GM18517 (cell line): ENCODE measurements at regions not wholly inside any gene's neighbourhood (a gene's known extent, or its start where the extent isn't known, plus 50 kb on each side); places are given as distances from the start of the nearest gene placed in this dataset.
"Not testable (repeated sequence)": the region's sequence is repeated elsewhere in the genome, so short reads cannot be mapped to it uniquely, and the experiment has no call there.

Source experiments
- ATAC-seq: cut with Tn5 transposase; IDR thresholded peaks from one replicate; pipeline ENCODE4 v1.9.1; 2021; ENCODE audit warnings: mild to moderate bottlenecking, moderate library complexity; ENCODE audit not compliant: unreplicated experiment

DNA sequence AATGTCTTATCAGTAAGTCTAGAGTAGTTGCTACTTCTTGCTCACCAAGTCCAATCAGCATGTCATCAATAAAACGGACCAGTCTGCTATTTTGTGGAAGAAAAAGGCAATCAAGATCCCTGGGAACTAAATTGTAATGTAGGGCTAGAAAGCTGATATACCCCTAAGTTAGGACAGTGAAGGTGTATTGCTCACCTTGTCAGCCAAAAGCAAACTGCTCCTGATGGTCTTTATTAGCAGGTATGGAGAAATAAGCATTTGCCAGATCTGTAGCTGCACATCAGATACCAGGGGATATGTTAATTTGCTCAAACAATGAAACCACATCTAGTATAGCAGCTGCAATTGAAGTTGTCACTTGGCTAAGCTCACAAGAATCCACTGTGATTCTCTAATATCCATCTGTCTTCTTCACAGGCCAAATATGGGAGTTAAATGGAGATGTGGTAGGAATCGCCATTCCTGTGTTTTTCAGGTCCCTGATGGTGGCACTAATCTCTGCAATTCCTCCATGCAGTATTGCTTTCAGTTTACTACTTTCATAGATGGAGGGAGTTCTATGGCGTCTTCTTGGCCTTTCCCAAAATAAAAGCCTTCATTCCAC lies 75.0 kb downstream of the TMEM237 start:
- ATAC-seq: no peak

DNA sequence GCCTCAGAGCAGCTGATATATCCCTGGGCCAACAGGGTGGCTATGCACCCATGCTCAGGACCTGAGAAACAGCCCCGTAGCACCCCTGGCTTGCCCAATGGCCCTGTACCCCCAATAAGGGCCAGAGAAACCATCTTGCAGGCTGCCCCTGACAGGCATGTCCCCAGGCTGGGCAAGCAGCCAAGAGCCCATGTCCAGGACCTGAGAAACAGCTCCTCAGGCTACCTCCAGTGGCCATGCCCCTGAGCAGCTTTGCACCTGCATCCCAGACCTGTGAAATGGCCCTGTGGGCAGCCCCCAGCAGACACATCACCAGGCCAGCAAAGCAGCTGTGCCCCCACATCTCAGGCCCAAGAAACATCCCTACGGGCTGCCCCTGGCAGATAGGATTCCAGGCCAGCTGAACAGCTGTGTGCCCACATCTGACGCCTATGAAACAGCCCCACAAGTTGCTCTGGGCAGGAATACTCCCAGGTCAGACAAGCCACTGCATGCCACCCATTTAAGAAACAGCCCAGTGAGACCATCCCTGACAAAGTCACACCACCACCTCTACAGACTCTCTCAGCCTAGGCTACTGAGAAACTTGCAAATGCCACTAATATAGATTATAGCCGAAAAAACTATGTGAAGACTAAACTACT lies 84.1 kb downstream of the TMEM237 start:
- ATAC-seq: no peak

- no peak for ATAC-seq
Observed at GRCh38 chr2:201558665-201559064, 84.6 kb downstream of the TMEM237 start.

- no peak for ATAC-seq
Observed at GRCh38 chr2:201558232-201558631, 85.1 kb downstream of the TMEM237 start.

DNA sequence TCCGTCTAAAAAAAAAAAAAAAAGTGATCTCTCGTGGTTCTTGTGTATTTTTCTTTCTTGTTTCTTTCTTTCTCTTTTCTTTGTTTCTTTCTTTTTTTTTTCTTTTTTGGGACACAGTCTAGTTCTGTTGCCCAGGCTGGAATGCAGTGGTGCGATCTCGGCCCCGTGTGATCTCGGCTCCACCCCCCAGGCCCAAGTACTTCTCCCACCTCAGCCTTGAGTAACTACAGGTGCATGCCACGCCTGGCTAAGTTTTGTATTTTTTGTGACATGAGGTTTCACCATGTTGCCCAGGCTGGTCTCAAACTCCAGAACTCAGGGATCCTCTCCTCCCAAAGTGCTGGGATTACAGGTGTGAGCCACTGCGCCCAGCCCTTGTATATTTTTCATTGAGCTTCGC lies 91.4 kb downstream of the TMEM237 start:
- ATAC-seq: no peak

GRCh38 chr2:201546576-201546975 lies 95.0 kb downstream of the STRADB start:
- no peak for ATAC-seq

DNA sequence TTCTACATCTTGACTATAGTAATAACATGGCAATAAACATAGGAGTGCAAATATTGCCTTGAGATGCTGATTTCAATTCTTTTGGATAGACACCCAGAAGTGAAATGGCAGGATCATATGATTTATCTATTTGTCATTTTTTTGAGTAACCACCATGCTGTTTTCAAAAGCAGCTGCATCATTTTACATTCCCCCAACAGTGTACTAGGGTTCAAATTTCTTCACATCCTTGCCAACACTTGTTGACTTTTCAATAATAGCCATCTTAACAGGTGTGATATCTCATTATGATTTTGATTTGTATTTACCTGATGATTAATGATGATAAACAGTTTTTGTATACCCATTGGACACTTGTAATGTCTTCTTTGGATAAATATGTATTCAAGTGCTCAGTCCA lies 90.8 kb downstream of the STRADB start:
- ATAC-seq: no peak

- ATAC-seq: not testable (repeated sequence)
Observed at GRCh38 chr2:201539271-201539670, 87.7 kb downstream of the STRADB start.

DNA sequence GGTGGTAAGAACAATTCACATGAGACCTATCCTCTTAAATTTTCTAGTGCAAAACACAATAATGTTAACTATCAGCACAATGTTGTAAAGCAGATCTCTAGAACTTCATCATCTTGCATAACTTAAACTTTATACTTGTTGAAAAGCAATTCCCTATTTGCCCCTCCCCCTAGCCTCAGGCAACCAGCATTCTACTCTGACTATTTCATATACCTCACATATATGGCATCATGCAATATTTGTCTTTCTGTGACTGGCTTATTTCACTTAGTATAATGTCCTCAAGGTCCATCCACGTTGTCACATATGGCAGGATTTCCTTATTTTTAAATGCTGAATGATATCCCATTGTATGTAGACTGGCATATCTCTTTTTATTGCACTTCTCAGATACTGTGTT lies 86.5 kb downstream of the STRADB start:
- ATAC-seq: no peak

GRCh38 chr2:201536754-201537153 lies 85.2 kb downstream of the STRADB start:
- no peak for ATAC-seq

- ATAC-seq: no peak
Observed at GRCh38 chr2:201536046-201536445, 84.5 kb downstream of the STRADB start.

DNA sequence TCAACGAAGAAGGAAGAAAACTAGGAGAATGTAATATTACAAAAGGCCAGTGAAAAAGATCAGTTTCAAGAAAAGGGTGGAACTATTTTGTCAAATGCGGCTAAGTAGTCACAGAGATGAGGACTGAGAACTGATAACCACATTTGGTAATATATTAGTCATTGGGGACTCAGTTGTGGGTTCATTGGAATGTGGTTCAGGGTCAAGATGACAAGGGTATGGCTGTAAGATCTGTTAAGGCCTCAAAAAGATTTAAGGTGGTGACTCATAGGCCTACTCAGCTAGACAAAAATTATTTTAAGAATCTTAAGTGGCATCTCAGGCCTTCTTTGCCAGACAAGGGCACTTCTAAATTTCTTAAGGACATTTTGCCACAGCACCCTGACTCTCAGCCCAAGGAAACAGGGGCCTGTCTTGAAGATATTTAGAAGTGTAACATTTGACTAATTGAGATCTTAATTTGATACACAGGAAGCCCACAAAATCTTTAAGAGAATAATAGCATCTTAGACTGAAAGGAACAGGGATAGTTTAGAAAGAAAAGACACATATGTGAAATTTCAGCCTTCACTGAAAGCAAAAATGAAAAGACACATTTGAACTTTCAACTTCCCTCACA lies 81.3 kb downstream of the STRADB start:
- peak; percentile 88 for ATAC-seq
